Left cardiac atrium (tissue), 4 donors: ENCODE measurements at regions not wholly inside any gene's neighbourhood (a gene's known extent, or its start where the extent isn't known, plus 50 kb on each side); places are given as distances from the start of the nearest gene placed in this dataset.

Experiments
- ATAC-seq, 2 donors: fragments of 200-7000 bp; cut with Tn5 transposase; one replicate each; pipeline ENCODE4 v1.9.1; 2020; ENCODE audit warnings: mild to moderate bottlenecking in 2 of 2, moderate library complexity in 2 of 2
- DNase-seq: peaks from one replicate; pipeline ENCODE4 v3.0.0-alpha.2; 2020
- intact Hi-C, 2 donors: fragments of 100-400 bp; cut with DNase I; formaldehyde crosslinking; loops; one replicate each; pipeline versions ENCODE4 v1.14.1 to v1.15.1; 2022 to 2023
- donor health status: DM: no; HTN: yes; CAD: no.
- donor health status: DM: no; HTN: yes; CAD: no; lungs with severe emphysema.
- donor health status: DM: yes; HTN: yes; CAD: no.
- donor health status: Dilated cardiomyopathy.

GRCh38 chr5:82859451-82860140, 217.6 kb downstream of the TMEM167A start:
- DNase-seq (no peak), ATAC-seq (peak; percentile 50 to 63)
- intact Hi-C loops = no loop called here

- DNase-seq (no peak), ATAC-seq (no peak)
- intact Hi-C loops = no loop called here
Observed at GRCh38 chr5:82858151-82859025, 218.8 kb downstream of the TMEM167A start.

- DNase-seq (no peak), ATAC-seq (no peak)
- intact Hi-C loops = no loop called here
Observed at GRCh38 chr5:82855893-82856550, 221.2 kb downstream of the TMEM167A start.

- intact Hi-C loops = no loop called here
Observed at GRCh38 chr5:82854956-82855355, 222.2 kb downstream of the TMEM167A start.

GRCh38 chr5:82851471-82851870, 225.7 kb downstream of the TMEM167A start:
- no peak for ATAC-seq
- DNase-seq = no peak
- intact Hi-C loops = no loop called here

More at GRCh38 chr5:82854956-82855355, 222.2 kb downstream of the TMEM167A start:
- DNase-seq (no peak), ATAC-seq (no peak)

GRCh38 chr5:82850393-82850792, 226.8 kb downstream of the TMEM167A start:
- intact Hi-C loops = no loop called here
- DNase-seq = no peak
- ATAC-seq = no peak

- DNase-seq (no peak), ATAC-seq (no peak)
- intact Hi-C loops = no loop called here
Observed at GRCh38 chr5:82849885-82850284, 227.3 kb downstream of the TMEM167A start.

- DNase-seq (no peak), ATAC-seq (no peak)
- intact Hi-C loops = no loop called here
Observed at GRCh38 chr5:82847562-82847961, 229.6 kb downstream of the TMEM167A start.

- intact Hi-C loops = no loop called here
- DNase-seq (no peak), ATAC-seq (no peak)
Observed at GRCh38 chr5:82839881-82840280, 237.3 kb downstream of the TMEM167A start.

GRCh38 chr5:82835488-82835887, 241.7 kb downstream of the TMEM167A start:
- intact Hi-C loops = no loop called here
- DNase-seq = no peak
- no peak for ATAC-seq

GRCh38 chr5:82834151-82834550, 243.0 kb downstream of the TMEM167A start:
- intact Hi-C loops = no loop called here
- DNase-seq = no peak
- ATAC-seq = no peak

GRCh38 chr5:82833277-82833676, 243.9 kb downstream of the TMEM167A start:
- DNase-seq (no peak), ATAC-seq (no peak)
- intact Hi-C loops = no loop called here

GRCh38 chr5:82832445-82832844, 244.7 kb downstream of the TMEM167A start:
- DNase-seq = no peak
- intact Hi-C loops = no loop called here
- ATAC-seq = no peak

- intact Hi-C loops = no loop called here
- ATAC-seq = no peak
- DNase-seq = no peak
Observed at GRCh38 chr5:82828211-82828610, 249.0 kb downstream of the TMEM167A start.

GRCh38 chr5:82827651-82828050, 249.5 kb downstream of the TMEM167A start:
- ATAC-seq (no peak), DNase-seq (no peak)
- intact Hi-C loops = no loop called here

- intact Hi-C loops = no loop called here
- no peak for ATAC-seq
Observed at GRCh38 chr5:82822634-82822927, 254.6 kb downstream of the TMEM167A start.

GRCh38 chr5:82821846-82822633, 255.2 kb downstream of the TMEM167A start:
- DNase-seq = no peak
- ATAC-seq = no peak
- intact Hi-C loops = no loop called here

More at GRCh38 chr5:82822634-82822927, 254.6 kb downstream of the TMEM167A start:
- no peak for DNase-seq

GRCh38 chr5:82820961-82821845, 256.0 kb downstream of the TMEM167A start:
- intact Hi-C loops = no loop called here
- ATAC-seq = no peak
- no peak for DNase-seq

- intact Hi-C loops = no loop called here
- ATAC-seq = no peak
Observed at GRCh38 chr5:82820188-82820587, 257.0 kb downstream of the TMEM167A start.

More at GRCh38 chr5:82820188-82820587, 257.0 kb downstream of the TMEM167A start:
- DNase-seq = no peak
